ENCODE measurements at regions not wholly inside any gene's neighbourhood (a gene's known extent, or its start where the extent isn't known, plus 50 kb on each side); places are given as distances from the start of the nearest gene placed in this dataset.

DNA sequence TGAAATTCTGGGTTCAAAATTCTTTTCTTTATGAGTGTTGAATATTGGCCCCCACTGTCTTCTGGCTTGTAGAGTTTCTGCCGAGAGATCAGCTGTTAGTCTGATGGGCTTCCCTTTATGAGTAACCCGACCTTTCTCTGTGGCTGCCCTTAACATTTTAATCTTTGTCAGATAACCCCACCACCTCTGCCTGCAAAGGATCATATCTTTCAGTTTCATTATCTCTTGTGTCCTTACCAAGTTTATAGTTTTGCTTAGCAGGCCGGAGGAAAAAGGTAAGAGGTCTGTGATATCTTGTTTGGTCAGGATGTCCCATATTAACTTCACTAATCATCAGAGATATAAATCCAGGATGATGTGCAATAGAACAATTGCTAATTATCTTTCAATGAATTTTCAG is 970.2 kb upstream of the TYRP1 start:
- Histone ChIP-seq H3K27ac (ENCODE audit: low read length) (no peak overlapping the region), H3K36me3 (ENCODE audit: control insufficient read depth in 2 of 2, insufficient read depth in 2 of 2, low read length in 2 of 2) (no peaks in the 10 kb centered on the region), H3K4me1 (ENCODE audit: control insufficient read depth, insufficient read depth, low read length) (no peaks in the 10 kb centered on the region), H3K27me3 (ENCODE audit: control insufficient read depth in 1 of 2, insufficient read depth in 2 of 2, low read length in 2 of 2) (no peaks in the 10 kb centered on the region), H3K9me3 (ENCODE audit: control insufficient read depth in 2 of 2, low read length in 2 of 2) (no peaks in the 10 kb centered on the region), H3K4me3 (ENCODE audit: low read length in 2 of 2) (no peak overlapping the region), H3K9ac (ENCODE audit: low read length in 2 of 2) (no peak overlapping the region)

GRCh38 chr9:11726659-11727058 is 966.5 kb upstream of the TYRP1 start:
- Histone ChIP-seq H3K4me3 (ENCODE audit: low read length in 2 of 2) (no peak overlapping the region), H3K9ac (ENCODE audit: low read length in 2 of 2) (no peak overlapping the region), H3K27ac (ENCODE audit: low read length) (no peak overlapping the region), H3K36me3 (ENCODE audit: control insufficient read depth in 2 of 2, insufficient read depth in 2 of 2, low read length in 2 of 2) (no peaks in the 10 kb centered on the region), H3K9me3 (ENCODE audit: control insufficient read depth in 2 of 2, low read length in 2 of 2) (no peaks in the 10 kb centered on the region), H3K27me3 (ENCODE audit: control insufficient read depth in 1 of 2, insufficient read depth in 2 of 2, low read length in 2 of 2) (no peaks in the 10 kb centered on the region), H3K4me1 (ENCODE audit: control insufficient read depth, insufficient read depth, low read length) (no peaks in the 10 kb centered on the region)

GRCh38 chr9:11735391-11735790 is 957.8 kb upstream of the TYRP1 start:
- H3K4me1 ChIP-seq (ENCODE audit: control insufficient read depth, insufficient read depth, low read length), result no peaks in the 10 kb centered on the region
- H3K36me3 ChIP-seq (ENCODE audit: control insufficient read depth in 2 of 2, insufficient read depth in 2 of 2, low read length in 2 of 2), result no peaks in the 10 kb centered on the region
- no peak overlapping the region for H3K27ac ChIP-seq (ENCODE audit: low read length)
- H3K9ac ChIP-seq (ENCODE audit: low read length in 2 of 2), result no peak overlapping the region
- H3K27me3 ChIP-seq (ENCODE audit: control insufficient read depth in 1 of 2, insufficient read depth in 2 of 2, low read length in 2 of 2), result no peaks in the 10 kb centered on the region
- H3K4me3 ChIP-seq (ENCODE audit: low read length in 2 of 2), result no peak overlapping the region
- no peaks in the 10 kb centered on the region for H3K9me3 ChIP-seq (ENCODE audit: control insufficient read depth in 2 of 2, low read length in 2 of 2)

DNA sequence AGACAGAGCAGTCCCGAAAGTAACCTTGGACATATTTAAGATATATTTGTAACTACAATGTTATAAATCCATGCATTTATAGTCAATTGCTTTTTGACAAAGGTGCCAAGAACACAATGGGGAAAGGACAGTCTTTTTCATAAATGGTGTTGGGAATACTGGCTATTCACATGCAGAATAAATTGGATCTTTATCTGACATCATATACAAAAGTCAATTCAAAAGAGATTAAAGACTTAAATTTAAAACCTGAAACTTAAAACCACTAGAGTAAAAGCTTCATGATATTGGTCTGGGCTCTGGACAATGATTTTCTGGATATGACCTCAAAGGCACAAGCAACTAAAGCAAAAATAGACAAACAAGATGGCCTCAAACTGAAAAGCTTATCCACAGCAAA is 950.7 kb upstream of the TYRP1 start:
- Histone ChIP-seq H3K27me3 (ENCODE audit: control insufficient read depth in 1 of 2, insufficient read depth in 2 of 2, low read length in 2 of 2) (no peaks in the 10 kb centered on the region), H3K36me3 (ENCODE audit: control insufficient read depth in 2 of 2, insufficient read depth in 2 of 2, low read length in 2 of 2) (no peaks in the 10 kb centered on the region), H3K27ac (ENCODE audit: low read length) (no peak overlapping the region), H3K4me3 (ENCODE audit: low read length in 2 of 2) (no peak overlapping the region), H3K9me3 (ENCODE audit: control insufficient read depth in 2 of 2, low read length in 2 of 2) (no peaks in the 10 kb centered on the region), H3K4me1 (ENCODE audit: control insufficient read depth, insufficient read depth, low read length) (no peaks in the 10 kb centered on the region), H3K9ac (ENCODE audit: low read length in 2 of 2) (no peak overlapping the region)

DNA sequence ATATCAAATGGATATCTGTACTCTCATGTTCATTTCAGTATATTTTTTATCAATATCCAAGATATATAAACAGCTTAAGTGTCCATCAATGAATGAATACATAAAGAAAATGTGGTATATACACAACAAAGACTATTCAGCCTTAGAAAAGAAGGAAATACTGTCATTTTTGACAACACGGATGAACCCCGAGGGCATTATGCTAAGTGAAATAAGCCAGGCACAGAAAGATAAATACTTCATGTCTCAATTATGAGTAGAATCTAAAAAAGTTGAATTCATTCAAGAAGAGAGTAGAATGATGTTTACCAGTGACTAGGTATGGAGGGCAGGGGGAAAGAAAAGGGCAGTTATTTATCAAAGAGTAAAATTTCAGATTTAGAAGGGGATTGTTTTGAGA is 949.8 kb upstream of the TYRP1 start:
- no peak overlapping the region for H3K9ac ChIP-seq (ENCODE audit: low read length in 2 of 2)
- no peaks in the 10 kb centered on the region for H3K4me1 ChIP-seq (ENCODE audit: control insufficient read depth, insufficient read depth, low read length)
- no peaks in the 10 kb centered on the region for H3K36me3 ChIP-seq (ENCODE audit: control insufficient read depth in 2 of 2, insufficient read depth in 2 of 2, low read length in 2 of 2)
- H3K27me3 ChIP-seq (ENCODE audit: control insufficient read depth in 1 of 2, insufficient read depth in 2 of 2, low read length in 2 of 2), result no peaks in the 10 kb centered on the region
- H3K27ac ChIP-seq (ENCODE audit: low read length), result no peak overlapping the region
- H3K9me3 ChIP-seq (ENCODE audit: control insufficient read depth in 2 of 2, low read length in 2 of 2), result no peaks in the 10 kb centered on the region
- no peak overlapping the region for H3K4me3 ChIP-seq (ENCODE audit: low read length in 2 of 2)

GRCh38 chr9:11749396-11749795 is 943.8 kb upstream of the TYRP1 start:
- H3K9me3 ChIP-seq (ENCODE audit: control insufficient read depth in 2 of 2, low read length in 2 of 2), result no peaks in the 10 kb centered on the region
- H3K4me1 ChIP-seq (ENCODE audit: control insufficient read depth, insufficient read depth, low read length), result no peaks in the 10 kb centered on the region
- no peak overlapping the region for H3K4me3 ChIP-seq (ENCODE audit: low read length in 2 of 2)
- H3K36me3 ChIP-seq (ENCODE audit: control insufficient read depth in 2 of 2, insufficient read depth in 2 of 2, low read length in 2 of 2), result no peaks in the 10 kb centered on the region
- no peak overlapping the region for H3K27ac ChIP-seq (ENCODE audit: low read length)
- no peaks in the 10 kb centered on the region for H3K27me3 ChIP-seq (ENCODE audit: control insufficient read depth in 1 of 2, insufficient read depth in 2 of 2, low read length in 2 of 2)
- no peak overlapping the region for H3K9ac ChIP-seq (ENCODE audit: low read length in 2 of 2)

GRCh38 chr9:11755951-11756350 is 937.2 kb upstream of the TYRP1 start:
- Histone ChIP-seq H3K36me3 (ENCODE audit: control insufficient read depth in 2 of 2, insufficient read depth in 2 of 2, low read length in 2 of 2) (no peaks in the 10 kb centered on the region), H3K27me3 (ENCODE audit: control insufficient read depth in 1 of 2, insufficient read depth in 2 of 2, low read length in 2 of 2) (no peaks in the 10 kb centered on the region), H3K4me1 (ENCODE audit: control insufficient read depth, insufficient read depth, low read length) (no peaks in the 10 kb centered on the region), H3K9me3 (ENCODE audit: control insufficient read depth in 2 of 2, low read length in 2 of 2) (no peaks in the 10 kb centered on the region), H3K9ac (ENCODE audit: low read length in 2 of 2) (no peak overlapping the region), H3K4me3 (ENCODE audit: low read length in 2 of 2) (no peak overlapping the region), H3K27ac (ENCODE audit: low read length) (no peak overlapping the region)

DNA sequence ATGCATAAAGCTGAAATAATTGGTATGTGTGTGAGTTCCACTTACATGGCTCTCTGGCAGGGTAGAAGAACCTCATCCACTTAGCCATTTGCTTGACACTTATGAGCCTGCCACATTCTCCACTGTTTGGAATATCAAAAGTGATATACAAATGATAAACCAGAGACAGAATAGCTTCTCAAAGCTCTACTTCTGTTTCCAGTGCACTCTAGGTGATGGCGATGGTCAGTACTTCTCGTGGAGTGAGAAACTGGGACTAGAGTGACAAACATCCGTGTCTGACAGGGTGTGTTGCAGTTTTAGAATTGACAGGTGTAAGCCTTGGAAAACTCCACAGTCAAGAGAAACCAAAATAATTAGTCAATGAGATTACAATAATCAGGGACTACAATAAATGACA is 935.8 kb upstream of the TYRP1 start:
- Histone ChIP-seq H3K4me1 (ENCODE audit: control insufficient read depth, insufficient read depth, low read length) (no peaks in the 10 kb centered on the region), H3K9me3 (ENCODE audit: control insufficient read depth in 2 of 2, low read length in 2 of 2) (no peaks in the 10 kb centered on the region), H3K27ac (ENCODE audit: low read length) (no peak overlapping the region), H3K27me3 (ENCODE audit: control insufficient read depth in 1 of 2, insufficient read depth in 2 of 2, low read length in 2 of 2) (no peaks in the 10 kb centered on the region), H3K36me3 (ENCODE audit: control insufficient read depth in 2 of 2, insufficient read depth in 2 of 2, low read length in 2 of 2) (no peaks in the 10 kb centered on the region), H3K9ac (ENCODE audit: low read length in 2 of 2) (no peak overlapping the region), H3K4me3 (ENCODE audit: low read length in 2 of 2) (no peak overlapping the region)

DNA sequence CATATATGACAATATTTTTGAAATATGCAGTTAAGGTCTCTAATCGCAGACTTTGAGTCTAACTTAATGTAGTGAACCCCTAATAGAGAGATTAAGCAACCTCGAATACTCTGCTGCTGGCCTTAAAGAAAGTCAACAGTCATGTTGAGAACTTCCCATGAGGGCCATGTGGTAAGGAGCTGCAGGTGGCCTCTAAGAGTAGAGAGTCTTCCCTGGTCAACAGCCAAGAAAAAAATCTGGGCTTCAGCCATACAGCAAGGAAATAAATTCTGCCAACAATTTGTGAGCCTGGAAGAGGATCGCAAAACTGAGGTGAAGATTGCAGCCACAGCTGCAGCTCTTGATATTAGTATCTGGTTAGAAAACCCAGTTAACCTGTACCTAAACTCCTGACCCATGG is 935.2 kb upstream of the TYRP1 start:
- no peaks in the 10 kb centered on the region for H3K27me3 ChIP-seq (ENCODE audit: control insufficient read depth in 1 of 2, insufficient read depth in 2 of 2, low read length in 2 of 2)
- no peaks in the 10 kb centered on the region for H3K4me1 ChIP-seq (ENCODE audit: control insufficient read depth, insufficient read depth, low read length)
- no peak overlapping the region for H3K9ac ChIP-seq (ENCODE audit: low read length in 2 of 2)
- no peaks in the 10 kb centered on the region for H3K9me3 ChIP-seq (ENCODE audit: control insufficient read depth in 2 of 2, low read length in 2 of 2)
- no peak overlapping the region for H3K27ac ChIP-seq (ENCODE audit: low read length)
- no peaks in the 10 kb centered on the region for H3K36me3 ChIP-seq (ENCODE audit: control insufficient read depth in 2 of 2, insufficient read depth in 2 of 2, low read length in 2 of 2)
- H3K4me3 ChIP-seq (ENCODE audit: low read length in 2 of 2), result no peak overlapping the region

- Histone ChIP-seq H3K27ac (ENCODE audit: low read length) (no peak overlapping the region), H3K9me3 (ENCODE audit: control insufficient read depth in 2 of 2, low read length in 2 of 2) (no peaks in the 10 kb centered on the region), H3K4me1 (ENCODE audit: control insufficient read depth, insufficient read depth, low read length) (no peaks in the 10 kb centered on the region), H3K9ac (ENCODE audit: low read length in 2 of 2) (no peak overlapping the region), H3K4me3 (ENCODE audit: low read length in 2 of 2) (no peak overlapping the region), H3K36me3 (ENCODE audit: control insufficient read depth in 2 of 2, insufficient read depth in 2 of 2, low read length in 2 of 2) (no peaks in the 10 kb centered on the region), H3K27me3 (ENCODE audit: control insufficient read depth in 1 of 2, insufficient read depth in 2 of 2, low read length in 2 of 2) (no peaks in the 10 kb centered on the region)
Measured at GRCh38 chr9:11779971-11780370, 913.2 kb upstream of the TYRP1 start.

- Histone ChIP-seq H3K4me1 (ENCODE audit: control insufficient read depth, insufficient read depth, low read length) (no peaks in the 10 kb centered on the region), H3K27ac (ENCODE audit: low read length) (no peak overlapping the region), H3K9ac (ENCODE audit: low read length in 2 of 2) (no peak overlapping the region), H3K27me3 (ENCODE audit: control insufficient read depth in 1 of 2, insufficient read depth in 2 of 2, low read length in 2 of 2) (no peaks in the 10 kb centered on the region), H3K36me3 (ENCODE audit: control insufficient read depth in 2 of 2, insufficient read depth in 2 of 2, low read length in 2 of 2) (no peaks in the 10 kb centered on the region), H3K9me3 (ENCODE audit: control insufficient read depth in 2 of 2, low read length in 2 of 2) (no peaks in the 10 kb centered on the region), H3K4me3 (ENCODE audit: low read length in 2 of 2) (no peak overlapping the region)
Measured at GRCh38 chr9:11792870-11793269, 900.3 kb upstream of the TYRP1 start.

DNA sequence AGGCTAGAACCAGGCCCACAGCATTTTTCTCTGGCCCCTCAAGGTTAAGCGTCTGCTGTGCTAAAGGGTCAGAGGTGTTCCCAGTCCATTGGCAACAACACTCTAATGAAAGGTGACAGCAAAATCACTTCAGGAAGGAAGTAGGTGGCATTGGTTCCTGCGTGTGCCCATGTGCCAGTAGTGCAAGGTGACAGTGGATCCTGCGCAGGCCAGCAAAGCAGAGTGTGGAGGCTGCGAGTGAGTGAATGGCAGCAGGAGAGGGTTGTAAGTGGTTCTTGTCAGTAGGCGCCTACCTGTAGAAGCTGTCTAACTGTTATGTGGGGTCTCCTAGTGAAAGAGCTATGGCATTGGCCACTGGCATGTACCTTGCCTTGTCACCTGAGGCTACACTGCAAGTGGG is 898.2 kb upstream of the TYRP1 start:
- Histone ChIP-seq H3K9ac (ENCODE audit: low read length in 2 of 2) (no peak overlapping the region), H3K36me3 (ENCODE audit: control insufficient read depth in 2 of 2, insufficient read depth in 2 of 2, low read length in 2 of 2) (no peaks in the 10 kb centered on the region), H3K27ac (ENCODE audit: low read length) (no peak overlapping the region), H3K4me1 (ENCODE audit: control insufficient read depth, insufficient read depth, low read length) (no peaks in the 10 kb centered on the region), H3K4me3 (ENCODE audit: low read length in 2 of 2) (no peak overlapping the region), H3K27me3 (ENCODE audit: control insufficient read depth in 1 of 2, insufficient read depth in 2 of 2, low read length in 2 of 2) (no peaks in the 10 kb centered on the region), H3K9me3 (ENCODE audit: control insufficient read depth in 2 of 2, low read length in 2 of 2) (no peaks in the 10 kb centered on the region)

Measured in stomach smooth muscle (tissue), 2 donors.